Right cardiac atrium (tissue), 5 donors: ENCODE measurements at regions not wholly inside any gene's neighbourhood (a gene's known extent, or its start where the extent isn't known, plus 50 kb on each side); places are given as distances from the start of the nearest gene placed in this dataset.
"Not testable (repeated sequence)": the region's sequence is repeated elsewhere in the genome, so short reads cannot be mapped to it uniquely, and the experiment has no call there.

Experiments used
- ATAC-seq, 2 donors: fragments of 200-7000 bp; cut with Tn5 transposase; one replicate each; pipeline versions ENCODE4 v1.8.0 to v1.9.1; 2020; ENCODE audit warnings: moderate library complexity in 2 of 2, mild to moderate bottlenecking in 1 of 2
- DNase-seq, 3 donors: peaks; one replicate each; pipeline ENCODE4 v3.0.0-alpha.2; 2020
- H3K27ac ChIP-seq: one replicate; pipeline ENCODE4 v1.5.1; 2013; ENCODE audit warnings: mild to moderate bottlenecking, low read length, control low read depth, moderate library complexity
- H3K27me3 ChIP-seq: one replicate; pipeline ENCODE4 v1.6.1; 2013; ENCODE audit not compliant: control insufficient read depth, insufficient read depth
- H3K4me1 ChIP-seq: one replicate; pipeline ENCODE4 v1.6.1; 2013; ENCODE audit warnings: low read length; ENCODE audit not compliant: control insufficient read depth, insufficient read depth
- H3K4me3 ChIP-seq: one replicate; pipeline ENCODE4 v1.5.1; 2013; ENCODE audit warnings: low read length, control low read depth
- H3K9me3 ChIP-seq: one replicate; pipeline ENCODE4 v1.6.1; 2013; ENCODE audit warnings: low read length; ENCODE audit not compliant: control insufficient read depth
- WGBS: extraction: QIAGEN DNeasy Blood & Tissue Kit; methylation state at CpG from one replicate; pipeline ENCODE4 v1.1.7; 2013; 5-methylcytosine and 5-hydroxymethylcytosine counted together
- intact Hi-C, 4 donors: fragments of 100-400 bp; cut with DNase I; formaldehyde crosslinking; loops; one replicate each; pipeline versions ENCODE4 v1.11.0 to v1.14.0; 2022 to 2023
- donor health status: healthy with polysubstance abuse.
- donor health status: DM: no; HTN: yes; CAD: no.
- donor health status: DM: no; HTN: no; CAD: no.
- donor health status: DM: no; HTN: yes; CAD: no; lungs with severe emphysema.
- donor health status: DM: yes; HTN: yes; CAD: no.

DNA sequence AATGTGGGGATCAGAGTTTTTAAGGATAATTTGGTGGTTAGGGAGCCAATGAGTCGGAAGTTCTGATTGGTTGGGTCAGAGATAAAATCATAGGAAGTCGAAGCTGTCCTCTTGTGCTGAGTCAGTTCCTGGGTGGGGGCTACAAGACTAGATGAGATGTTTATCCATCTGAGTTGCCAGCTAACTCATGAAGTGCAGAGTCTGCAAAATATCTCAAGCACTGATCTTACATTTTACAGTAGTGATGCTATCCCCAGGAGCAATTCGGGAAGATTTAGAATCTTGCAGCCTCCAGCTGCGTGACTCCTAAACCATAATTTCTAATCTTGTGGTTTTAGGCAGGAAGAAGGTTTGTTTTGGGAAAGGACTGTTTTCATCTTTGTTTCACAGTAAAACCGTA lies 565.8 kb upstream of the SPANXN1 start:
- intact Hi-C loops: no loop called here
- no peak for DNase-seq
- no peak overlapping the region for H3K27ac ChIP-seq
- H3K27me3 ChIP-seq: no peaks in the 10 kb centered on the region
- 60% methylated on average over 5 of the region's 5 CpGs for WGBS
- no peaks in the 10 kb centered on the region for H3K4me1 ChIP-seq
- H3K4me3 ChIP-seq: no peak overlapping the region
- ATAC-seq: no peak
- H3K9me3 ChIP-seq: no peaks in the 10 kb centered on the region

DNA sequence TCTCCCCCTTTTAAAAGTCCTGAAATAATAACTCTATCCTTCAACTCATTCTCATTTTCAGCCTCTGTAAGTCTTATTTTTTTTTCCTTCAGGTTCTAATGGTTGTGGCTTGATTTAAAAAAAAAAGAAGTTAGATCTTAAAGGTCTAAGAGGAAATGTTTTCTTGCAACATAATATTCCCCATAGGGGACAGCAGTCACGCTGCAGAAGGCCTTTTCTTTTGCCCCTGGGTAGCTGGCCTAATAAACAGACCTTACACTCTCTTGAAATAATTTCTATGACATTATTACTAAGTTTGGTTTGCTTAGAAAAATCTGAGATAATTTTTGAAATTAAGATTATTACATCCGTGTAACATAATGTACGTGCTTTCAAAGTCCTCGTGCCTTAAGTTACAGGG lies 564.1 kb upstream of the SPANXN1 start:
- Histone ChIP-seq H3K9me3 (no peaks in the 10 kb centered on the region), H3K27me3 (no peaks in the 10 kb centered on the region), H3K4me1 (no peaks in the 10 kb centered on the region), H3K4me3 (no peak overlapping the region), H3K27ac (no peak overlapping the region)
- DNase-seq (no peak), ATAC-seq (no peak)
- WGBS: 67% methylated on average over 4 of the region's 4 CpGs
- intact Hi-C loops: no loop called here

DNA sequence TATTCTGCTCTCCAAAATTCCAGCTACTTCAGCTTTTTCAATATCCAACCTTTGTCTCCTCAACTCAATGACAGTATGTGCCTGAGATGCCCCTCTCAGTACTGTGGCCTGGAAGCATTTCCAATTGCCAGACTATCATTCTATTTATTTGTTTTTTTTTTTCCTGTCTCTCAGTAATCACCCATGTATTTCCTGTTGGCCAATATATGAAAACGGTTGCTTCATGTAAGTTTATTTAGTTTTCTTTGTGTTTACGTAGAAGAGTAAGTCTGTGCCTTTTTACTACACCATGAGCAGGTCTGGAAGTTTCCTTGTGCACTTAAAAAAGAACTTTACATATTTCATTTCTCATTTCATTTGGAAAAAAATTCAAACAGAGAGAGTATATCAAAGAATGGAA lies 537.5 kb upstream of the SPANXN1 start:
- intact Hi-C loops: no loop called here
- 54% methylated on average over 2 of the region's 2 CpGs for WGBS
- DNase-seq (no peak), ATAC-seq (no peak)
- Histone ChIP-seq H3K27me3 (no peaks in the 10 kb centered on the region), H3K4me1 (no peaks in the 10 kb centered on the region), H3K9me3 (no peaks in the 10 kb centered on the region), H3K27ac (no peak overlapping the region), H3K4me3 (no peak overlapping the region)

DNA sequence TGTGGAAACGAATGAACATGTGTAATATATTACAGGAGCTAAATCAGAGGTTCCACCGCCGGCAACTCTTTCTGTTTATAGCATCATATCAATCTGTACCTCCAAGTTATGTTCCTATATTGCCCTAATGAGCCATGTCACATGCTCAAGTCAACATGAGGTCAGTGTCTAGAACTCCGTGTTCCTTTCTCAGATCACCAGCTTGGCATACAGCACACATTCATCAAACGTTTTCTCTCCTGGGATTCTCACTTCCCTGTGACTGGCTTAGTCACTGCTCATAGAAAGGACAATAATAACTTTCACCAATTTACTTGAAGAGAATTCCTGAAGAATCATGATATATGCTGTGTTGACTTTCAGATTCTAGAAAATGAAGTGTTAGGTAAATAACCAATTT lies 532.0 kb upstream of the SPANXN1 start:
- WGBS: 57% methylated on average over 5 of the region's 5 CpGs
- H3K9me3 ChIP-seq: no peaks in the 10 kb centered on the region
- no peaks in the 10 kb centered on the region for H3K4me1 ChIP-seq
- no peak overlapping the region for H3K4me3 ChIP-seq
- no peaks in the 10 kb centered on the region for H3K27me3 ChIP-seq
- ATAC-seq (no peak), DNase-seq (no peak)
- intact Hi-C loops: no loop called here
- H3K27ac ChIP-seq: no peak overlapping the region

DNA sequence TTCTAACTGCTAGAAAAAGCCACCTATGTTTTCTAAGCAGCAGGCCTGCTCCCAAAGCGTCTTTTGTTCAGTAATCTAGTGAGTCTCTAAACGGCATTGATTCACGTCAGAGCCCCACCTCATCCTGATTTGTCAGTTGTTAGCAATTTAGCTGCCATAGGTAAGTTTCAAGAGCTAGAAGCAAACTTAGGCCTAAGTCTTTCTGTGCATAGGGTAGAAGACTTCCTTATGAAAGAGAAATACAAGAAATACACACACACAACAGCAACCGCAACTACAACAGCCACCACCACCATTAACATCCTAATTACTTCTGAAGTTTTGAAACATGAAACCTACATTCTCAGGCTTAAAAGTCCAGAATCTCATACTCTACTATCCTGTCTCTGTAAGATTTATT lies 531.1 kb upstream of the SPANXN1 start:
- Histone ChIP-seq H3K4me1 (no peaks in the 10 kb centered on the region), H3K27me3 (no peaks in the 10 kb centered on the region), H3K4me3 (no peak overlapping the region), H3K27ac (no peak overlapping the region), H3K9me3 (no peaks in the 10 kb centered on the region)
- intact Hi-C loops: no loop called here
- no peak for ATAC-seq
- DNase-seq: no peak
- WGBS: 68% methylated on average over 4 of the region's 4 CpGs

DNA sequence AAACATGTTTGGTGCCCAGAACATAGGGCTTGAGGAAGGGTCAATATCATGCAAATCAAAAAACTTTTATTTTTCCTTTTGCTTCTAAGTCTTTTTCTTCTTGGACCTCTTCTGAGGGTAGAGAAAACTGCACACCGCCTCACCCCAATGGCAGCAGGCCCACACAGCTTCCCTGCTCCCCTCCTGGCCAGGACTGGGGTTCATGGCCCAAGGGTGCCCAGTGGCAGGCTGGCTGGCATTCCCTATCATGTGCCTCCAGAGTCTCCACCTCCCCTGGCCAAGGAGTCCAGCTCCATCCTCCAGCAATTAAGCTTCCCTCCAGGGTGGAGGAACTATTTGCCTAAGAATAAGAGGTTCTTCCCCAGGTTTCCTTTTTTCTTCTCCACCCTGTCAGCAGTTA lies 529.6 kb upstream of the SPANXN1 start:
- Histone ChIP-seq H3K9me3 (no peaks in the 10 kb centered on the region), H3K27ac (no peak overlapping the region), H3K4me1 (no peaks in the 10 kb centered on the region), H3K27me3 (no peaks in the 10 kb centered on the region), H3K4me3 (no peak overlapping the region)
- no peak for ATAC-seq
- intact Hi-C loops: no loop called here
- no peak for DNase-seq
- WGBS: 88% methylated on average over 1 of the region's 1 CpG

DNA sequence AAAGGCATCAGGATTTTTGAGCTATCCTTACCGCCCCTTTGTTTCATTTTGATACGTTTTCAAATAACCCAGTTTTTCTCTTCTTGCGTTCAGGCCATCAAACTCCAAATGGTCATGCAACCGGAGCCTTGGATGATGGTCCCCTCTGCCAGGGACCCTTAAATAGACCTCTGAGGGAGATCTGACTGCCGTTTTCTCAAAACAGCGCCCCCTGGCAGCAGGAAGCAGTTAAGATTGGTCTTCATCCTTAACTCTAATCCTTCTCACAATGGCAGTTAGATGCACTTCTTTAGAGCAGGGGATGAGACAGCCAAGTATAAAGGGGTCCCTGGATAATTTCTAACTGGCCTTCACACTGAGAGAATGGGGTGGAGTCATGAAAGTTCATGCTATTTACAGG lies 525.0 kb upstream of the SPANXN1 start:
- H3K27ac ChIP-seq: no peak overlapping the region
- intact Hi-C loops: no loop called here
- 53% methylated on average over 6 of the region's 6 CpGs for WGBS
- H3K4me1 ChIP-seq: no peaks in the 10 kb centered on the region
- no peak overlapping the region for H3K4me3 ChIP-seq
- ATAC-seq (no peak), DNase-seq (no peak)
- no peaks in the 10 kb centered on the region for H3K27me3 ChIP-seq
- no peaks in the 10 kb centered on the region for H3K9me3 ChIP-seq

DNA sequence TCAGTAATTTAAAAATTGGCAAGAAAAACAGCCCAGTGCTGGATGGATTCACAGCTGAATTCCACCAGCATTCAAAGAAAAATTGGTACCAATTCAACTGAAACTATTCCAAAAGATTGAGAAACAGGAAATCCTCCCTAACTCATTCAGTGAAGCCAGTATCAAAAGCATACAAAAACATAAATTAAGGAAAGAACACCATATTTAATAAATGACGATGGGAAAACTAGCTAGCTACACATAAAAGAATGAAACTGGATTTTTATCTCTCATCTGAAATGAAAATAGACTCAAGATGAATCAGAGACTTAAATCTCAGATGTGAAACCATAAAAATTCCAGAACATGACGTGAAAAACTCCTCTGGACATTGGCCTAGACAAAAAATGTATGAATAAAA lies 516.8 kb upstream of the SPANXN1 start:
- Histone ChIP-seq H3K4me3 (no peak overlapping the region), H3K27ac (no peak overlapping the region), H3K9me3 (no peaks in the 10 kb centered on the region), H3K4me1 (no peaks in the 10 kb centered on the region), H3K27me3 (no peaks in the 10 kb centered on the region)
- no peak for ATAC-seq
- intact Hi-C loops: no loop called here
- DNase-seq: no peak
- 24% methylated on average over 2 of the region's 2 CpGs for WGBS

DNA sequence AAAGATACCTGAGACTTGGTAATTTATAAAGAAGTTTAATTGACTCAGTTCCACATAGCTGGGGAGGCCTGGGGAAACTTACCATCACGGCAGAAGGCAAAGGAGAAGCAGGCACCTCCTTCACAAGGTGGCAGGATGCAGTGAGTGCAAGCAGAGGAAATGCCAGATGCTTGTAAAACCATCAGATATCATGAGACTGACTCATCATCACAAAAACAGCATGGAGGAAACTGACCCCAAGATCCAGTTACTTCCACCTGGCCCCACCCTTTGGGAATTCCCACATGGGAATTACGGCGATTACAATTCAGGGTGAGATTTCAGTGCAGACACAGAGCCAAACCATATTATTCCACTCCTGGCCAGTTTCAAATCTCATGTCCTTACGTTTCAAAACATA lies 514.7 kb upstream of the SPANXN1 start:
- no peaks in the 10 kb centered on the region for H3K4me1 ChIP-seq
- H3K4me3 ChIP-seq: no peak overlapping the region
- H3K27me3 ChIP-seq: no peaks in the 10 kb centered on the region
- DNase-seq (no peak), ATAC-seq (no peak)
- intact Hi-C loops: no loop called here
- no peak overlapping the region for H3K27ac ChIP-seq
- 64% methylated on average over 4 of the region's 4 CpGs for WGBS
- no peaks in the 10 kb centered on the region for H3K9me3 ChIP-seq

DNA sequence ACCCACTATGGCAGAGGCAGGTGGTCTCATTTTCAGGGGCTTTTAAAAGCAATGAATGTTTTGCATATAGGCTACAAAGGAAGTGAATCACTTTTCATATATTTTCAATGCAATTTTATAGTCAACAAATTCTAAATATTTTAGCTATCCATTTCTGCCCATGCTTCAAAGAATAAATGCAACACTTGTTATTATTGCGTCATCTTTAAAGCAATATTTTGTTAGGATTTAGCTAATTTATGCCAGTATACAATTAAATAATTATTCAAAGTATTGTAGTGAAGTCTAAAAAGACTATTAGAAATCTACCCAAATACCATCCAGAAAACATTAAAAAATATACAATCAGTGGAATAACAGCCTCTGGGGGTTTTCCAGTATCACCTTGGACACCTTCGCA lies 509.1 kb upstream of the SPANXN1 start:
- Histone ChIP-seq H3K9me3 (no peaks in the 10 kb centered on the region), H3K27ac (no peak overlapping the region), H3K4me3 (no peak overlapping the region), H3K4me1 (no peaks in the 10 kb centered on the region), H3K27me3 (no peaks in the 10 kb centered on the region)
- DNase-seq (no peak), ATAC-seq (no peak)
- intact Hi-C loops: no loop called here
- WGBS: 84% methylated on average over 2 of the region's 2 CpGs

DNA sequence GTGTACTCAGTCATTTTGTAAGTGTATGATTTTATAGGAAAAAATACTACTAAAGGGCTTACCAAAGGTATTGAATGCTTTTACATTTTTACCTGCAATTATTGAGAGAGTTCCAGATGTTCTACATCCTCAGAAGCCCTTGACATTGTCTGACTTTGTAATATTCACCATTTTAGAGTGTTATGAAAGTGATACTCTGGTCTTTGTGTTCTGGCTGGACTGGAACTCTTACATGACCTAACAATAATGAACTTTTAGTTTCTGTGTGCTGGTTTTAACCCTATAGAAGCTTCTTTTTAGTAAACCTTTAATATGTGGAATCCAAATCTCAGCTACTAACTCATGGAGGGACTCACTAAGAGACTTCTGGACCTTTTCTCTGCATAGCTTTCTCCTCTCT lies 478.8 kb upstream of the SPANXN1 start:
- no peaks in the 10 kb centered on the region for H3K4me1 ChIP-seq
- DNase-seq (no peak), ATAC-seq (no peak)
- no peak overlapping the region for H3K27ac ChIP-seq
- intact Hi-C loops: no loop called here
- H3K27me3 ChIP-seq: no peaks in the 10 kb centered on the region
- H3K9me3 ChIP-seq: no peaks in the 10 kb centered on the region
- no peak overlapping the region for H3K4me3 ChIP-seq

DNA sequence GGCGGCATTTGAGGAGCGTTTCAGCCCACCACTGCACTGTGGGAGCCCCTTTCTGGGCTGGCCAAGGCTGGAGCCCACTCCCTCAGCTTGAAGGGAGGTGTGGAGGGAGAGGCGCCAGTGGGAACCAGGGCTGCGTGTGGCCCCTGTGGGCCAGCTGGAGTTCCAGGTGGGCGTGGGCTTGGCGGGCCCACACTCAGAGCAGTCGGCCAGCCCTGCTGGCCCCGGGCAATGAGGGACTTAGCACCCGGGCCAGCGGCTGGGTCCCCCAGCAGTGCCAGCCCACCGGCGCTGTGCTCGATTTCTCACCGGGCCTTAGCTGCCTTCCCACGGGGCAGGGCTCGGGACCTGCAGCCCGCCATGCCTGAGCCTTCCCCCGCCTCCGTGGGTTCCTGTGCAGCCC lies 463.8 kb upstream of the SPANXN1 start:
- H3K27ac ChIP-seq, H3K27me3 ChIP-seq, ATAC-seq, H3K9me3 ChIP-seq, H3K4me3 ChIP-seq, intact Hi-C loops, H3K4me1 ChIP-seq: not testable (repeated sequence)
- 92% methylated on average over 19 of the region's 19 CpGs for WGBS
- DNase-seq: peak in 1 of 3 donors; percentile 42
